ENCODE measurements at regions not wholly inside any gene's neighbourhood (a gene's known extent, or its start where the extent isn't known, plus 50 kb on each side); places are given as distances from the start of the nearest gene placed in this dataset.
"Not testable (repeated sequence)": the region's sequence is repeated elsewhere in the genome, so short reads cannot be mapped to it uniquely, and the experiment has no call there.

DNA sequence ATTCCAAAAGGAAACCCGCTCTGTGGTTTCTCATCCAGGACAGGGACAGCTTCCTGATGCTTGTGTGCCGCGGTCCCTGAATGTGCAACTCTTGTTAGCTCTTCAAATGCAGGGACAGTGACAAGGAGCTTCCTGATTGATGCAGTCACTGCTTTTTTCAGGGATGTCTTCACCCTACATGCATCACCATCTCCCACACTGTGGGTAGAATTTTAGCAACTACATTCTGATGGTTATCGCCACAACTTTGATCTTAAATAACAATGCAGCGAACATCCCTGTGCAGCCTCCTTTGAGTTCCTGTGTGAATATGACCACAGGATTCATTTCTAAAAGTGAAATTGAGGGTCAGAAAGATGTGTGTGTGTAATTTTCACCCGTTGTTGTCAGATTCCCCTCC, 115.0 kb downstream of the GGTLC2 start:
- no peak for DNase-seq

DNA sequence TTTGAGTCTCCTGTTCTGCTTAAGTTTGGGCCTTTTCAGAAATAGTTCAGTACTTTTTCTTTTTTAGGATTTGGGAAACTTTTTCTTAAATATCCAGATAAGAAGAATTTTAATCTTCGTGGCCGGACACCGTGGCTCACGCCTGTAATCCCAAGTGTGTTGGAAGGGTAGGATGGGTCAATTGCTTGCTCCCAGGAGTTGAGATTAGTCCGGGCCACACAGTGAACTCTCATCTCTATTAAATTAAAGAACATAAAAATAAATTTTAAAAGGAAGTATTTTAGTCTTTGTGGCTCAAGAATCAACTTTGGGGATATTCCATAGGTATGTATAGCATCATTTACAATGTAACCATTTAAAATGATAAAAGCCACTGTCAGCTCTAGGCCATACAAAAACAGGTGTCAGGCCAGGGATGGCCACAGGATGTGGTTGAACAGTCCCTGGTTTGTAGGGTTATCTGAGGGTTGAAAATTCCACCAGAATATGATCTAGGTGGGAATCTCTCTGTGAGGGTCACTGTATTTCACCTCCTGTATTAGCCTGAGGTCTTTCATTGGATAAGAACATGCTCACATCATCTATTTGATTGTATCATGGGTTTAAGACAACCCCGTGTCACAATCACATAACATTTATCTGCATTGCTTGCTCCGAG, 115.6 kb downstream of the GGTLC2 start:
- DNase-seq: no peak

DNA sequence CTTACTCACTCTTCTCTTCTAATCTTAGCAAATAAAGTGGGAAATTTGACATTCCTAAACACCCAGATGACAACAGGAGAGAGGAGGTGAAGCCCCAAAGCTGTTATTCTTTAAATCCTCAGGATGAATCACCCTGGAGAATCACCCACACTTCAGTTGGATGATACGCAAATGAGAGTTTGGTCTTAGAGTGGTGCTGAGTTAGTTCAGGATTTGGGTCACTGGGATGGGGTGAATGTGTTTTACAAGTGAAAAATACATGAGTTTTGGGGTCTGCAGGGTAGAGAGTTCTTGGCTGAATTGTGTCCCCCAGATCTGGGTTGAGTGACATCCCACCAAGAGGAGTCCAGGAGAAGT, 117.2 kb downstream of the GGTLC2 start:
- DNase-seq: no peak

DNA sequence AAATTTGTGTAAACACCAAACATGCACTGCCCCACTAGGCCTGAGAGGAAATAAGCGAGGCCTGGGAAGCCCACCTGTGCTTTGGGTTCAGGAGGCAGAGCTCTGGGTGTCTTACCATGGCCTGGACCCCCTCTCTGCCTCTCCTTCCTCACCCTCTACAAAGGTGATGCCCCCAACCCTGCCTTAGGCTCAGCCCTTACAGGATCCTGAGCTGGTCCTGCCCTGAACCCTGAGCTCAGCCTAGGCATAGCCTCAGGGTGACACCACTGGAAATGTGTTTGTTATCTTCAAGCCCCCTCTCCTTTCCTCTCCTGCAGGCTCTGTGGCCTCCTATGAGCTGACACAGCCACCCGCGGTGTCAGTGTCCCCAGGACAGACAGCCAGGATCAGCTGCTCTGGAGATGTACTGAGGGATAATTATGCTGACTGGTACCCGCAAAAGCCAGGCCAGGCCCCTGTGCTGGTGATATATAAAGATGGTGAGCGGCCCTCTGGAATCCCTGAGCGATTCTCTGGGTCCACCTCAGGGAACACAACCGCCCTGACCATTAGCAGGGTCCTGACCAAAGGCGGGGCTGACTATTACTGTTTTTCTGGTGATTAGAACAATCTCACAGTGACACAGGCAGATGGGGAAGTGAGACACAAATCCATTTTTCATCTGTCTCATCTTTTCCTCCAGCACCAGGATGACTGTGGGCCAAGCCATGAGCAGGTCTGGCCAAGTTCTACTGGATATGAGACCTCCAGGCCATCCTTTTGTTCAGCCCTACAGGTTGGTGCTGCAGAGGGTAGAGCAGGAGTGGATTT, 117.8 kb downstream of the GGTLC2 start:
- no peak for DNase-seq

DNA sequence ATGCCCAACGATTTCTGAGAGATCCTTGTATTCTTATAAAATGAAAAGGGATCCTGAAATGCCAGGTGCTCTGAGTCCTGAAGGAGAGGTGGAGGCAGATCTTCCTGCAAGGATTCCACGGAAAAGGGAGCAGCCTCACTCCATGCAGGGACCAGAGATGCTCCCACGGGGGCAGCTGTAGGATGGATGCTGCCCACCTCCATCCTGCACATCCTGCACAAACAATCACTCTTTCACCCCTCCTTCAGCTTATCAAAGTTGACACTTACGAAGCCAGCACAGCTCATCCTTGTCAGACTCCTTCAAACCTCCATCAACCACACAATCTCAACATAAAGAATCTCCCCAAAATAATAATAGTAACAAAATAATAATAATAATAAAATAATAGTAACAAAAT, 119.1 kb downstream of the GGTLC2 start:
- no peak for DNase-seq

DNA sequence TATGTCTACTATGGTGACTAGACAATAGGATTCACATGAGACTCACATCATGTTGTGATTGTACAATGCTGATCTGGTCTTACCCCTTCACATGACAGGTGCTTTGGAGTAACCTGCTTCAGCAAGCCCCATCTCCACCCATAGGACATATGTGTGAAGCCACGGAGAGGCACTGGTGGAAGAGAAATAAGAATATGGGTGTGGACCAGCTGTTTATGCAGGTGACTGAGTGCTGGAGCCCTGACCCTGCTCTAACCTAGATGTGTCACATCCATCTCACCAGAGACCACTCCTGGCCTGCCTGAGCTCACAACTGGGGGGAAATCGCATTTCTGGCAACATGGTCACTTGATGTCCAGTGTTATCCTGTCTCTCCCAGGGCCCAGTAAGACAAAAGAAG, 119.7 kb downstream of the GGTLC2 start:
- DNase-seq: no peak

DNA sequence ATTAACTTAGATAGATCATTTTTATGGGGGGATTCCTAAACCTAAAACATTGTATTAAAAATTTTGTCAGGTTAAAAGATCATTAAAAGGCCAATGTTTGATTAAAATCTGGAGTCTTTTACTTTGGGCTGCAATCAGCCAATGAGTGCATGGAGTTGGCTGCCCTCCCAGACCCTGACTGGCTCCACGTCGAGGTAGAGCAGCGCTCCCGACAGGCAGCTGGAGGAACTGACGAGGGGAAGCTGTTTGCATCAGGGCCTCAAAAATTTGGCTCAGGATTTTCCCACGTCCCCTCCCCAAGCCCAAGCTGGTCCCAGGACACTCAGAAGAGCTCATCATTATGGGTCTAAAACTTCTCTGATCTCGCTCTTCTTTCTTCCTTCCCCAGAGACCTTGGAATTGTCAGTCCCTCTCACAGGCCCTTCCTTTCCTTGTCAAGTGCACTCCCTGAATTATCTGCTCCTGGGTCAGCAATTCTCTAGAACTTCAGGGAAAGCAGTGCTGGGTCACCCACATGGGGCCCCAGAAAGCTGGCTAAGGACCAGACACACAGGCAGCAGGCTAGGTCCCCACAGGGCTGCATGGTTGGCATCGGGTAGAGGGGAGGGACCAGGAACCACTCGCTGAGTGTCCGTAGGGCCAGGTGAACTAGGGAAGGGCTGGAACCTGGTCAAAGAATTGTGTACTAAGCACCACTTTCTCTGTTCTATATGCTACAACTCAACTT, 119.6 kb upstream of the IGLL5 start:
- DNase-seq: no peak

DNA sequence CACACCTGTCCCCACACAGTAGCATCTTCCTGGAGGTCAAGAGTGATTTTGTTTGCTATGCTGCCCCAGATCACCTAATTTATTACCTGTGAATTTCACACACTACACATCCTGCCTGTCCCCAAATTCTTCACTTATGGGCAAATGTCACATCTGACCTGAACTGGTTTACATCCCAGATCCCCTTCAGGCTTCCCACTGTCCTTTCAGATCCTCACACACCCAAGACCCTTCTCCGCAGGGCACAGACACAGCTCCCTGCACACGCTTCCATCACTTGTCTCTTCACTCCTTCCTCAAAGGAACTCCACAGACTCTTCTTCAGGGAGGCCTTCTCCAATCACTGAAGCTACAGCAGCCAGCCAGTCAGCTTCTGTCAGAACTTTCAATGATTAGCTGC, 118.7 kb upstream of the IGLL5 start:
- no peak for DNase-seq

DNA sequence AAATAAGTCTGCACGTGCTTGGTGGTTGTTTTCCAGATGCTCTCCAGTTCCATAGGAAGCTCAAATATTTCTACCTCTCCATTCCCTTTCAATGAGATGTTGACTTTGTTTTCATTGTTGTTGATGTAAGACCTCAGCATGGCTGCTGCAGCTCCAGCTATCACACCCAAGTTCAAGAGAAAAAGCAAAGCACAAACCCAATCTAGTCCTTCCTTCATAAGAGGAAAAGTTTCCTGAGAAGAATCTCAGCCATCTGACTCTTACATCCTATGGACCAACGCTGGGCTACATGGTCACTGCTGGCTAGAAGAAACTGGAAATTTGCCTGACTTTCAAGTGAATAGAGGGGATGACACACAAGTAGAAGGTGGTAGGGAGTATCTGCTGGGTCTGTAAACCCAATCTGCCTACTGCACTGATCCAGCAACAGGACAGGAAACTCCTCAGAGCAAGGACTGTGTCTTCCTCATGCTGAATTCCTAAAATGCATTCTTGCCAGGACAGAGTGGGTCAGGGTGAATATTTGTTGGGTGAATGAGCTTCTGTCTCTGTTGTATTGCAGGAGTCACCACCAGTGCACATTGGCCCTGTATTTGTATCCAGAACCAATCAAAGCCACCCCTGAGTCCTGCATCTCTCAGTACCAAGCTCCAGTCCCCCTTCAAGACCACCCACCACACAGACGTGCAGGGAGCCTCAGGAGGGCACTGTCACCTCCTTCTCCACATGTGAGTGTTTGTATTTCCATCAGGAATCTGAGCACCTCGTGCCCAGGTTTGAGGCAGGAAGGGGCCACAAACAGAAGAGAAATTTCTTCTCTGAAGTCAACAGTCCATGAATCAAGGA, 118.0 kb upstream of the IGLL5 start:
- no peak for DNase-seq

DNA sequence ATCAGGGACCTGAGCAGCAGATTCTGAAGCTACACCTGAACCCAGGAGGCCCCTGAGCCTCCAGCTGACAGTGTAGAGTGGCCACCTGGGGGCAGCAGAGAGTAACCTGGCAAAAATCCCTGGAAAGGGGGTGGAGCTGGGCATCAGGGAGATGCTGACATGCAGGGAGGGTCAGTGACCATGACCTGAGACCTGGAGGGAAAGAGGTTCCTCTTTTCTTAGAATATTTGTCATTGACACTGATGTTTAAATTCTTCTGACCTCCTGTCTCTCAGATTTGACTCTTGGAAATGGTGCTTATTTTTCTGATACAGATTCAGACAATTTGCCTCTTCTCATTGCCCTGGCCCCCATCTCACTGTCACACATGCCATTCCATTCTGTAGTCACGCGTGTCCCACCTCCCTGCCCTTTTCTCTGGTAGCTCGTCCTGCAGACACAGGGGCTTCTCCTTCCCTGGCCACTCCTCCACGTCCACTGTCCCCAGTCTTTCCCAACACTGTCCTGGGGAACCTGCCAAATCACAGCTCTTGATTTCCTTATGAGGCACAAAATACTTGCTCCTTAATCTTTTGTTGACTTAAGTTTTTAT, 117.2 kb upstream of the IGLL5 start:
- DNase-seq: peak; percentile 9

DNA sequence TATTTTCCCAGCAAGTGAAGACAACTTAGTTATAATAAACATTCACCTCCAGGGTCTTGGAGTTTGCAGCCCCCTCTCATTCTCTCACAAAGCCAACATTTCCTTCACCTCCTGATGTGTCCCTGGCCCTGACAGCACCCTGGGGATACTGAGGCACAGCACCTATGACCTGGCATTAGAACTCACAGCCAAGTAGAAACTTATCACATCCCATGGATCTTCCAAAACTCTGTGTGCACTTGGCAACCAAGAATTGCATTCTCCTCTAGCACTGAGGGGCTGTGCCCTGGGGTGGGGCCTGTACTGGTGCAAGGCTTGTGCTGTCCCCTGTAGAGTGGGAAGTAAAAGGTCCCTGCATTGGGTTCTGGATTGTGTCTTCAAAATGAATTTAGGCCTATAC, 116.7 kb upstream of the IGLL5 start:
- no peak for DNase-seq

DNA sequence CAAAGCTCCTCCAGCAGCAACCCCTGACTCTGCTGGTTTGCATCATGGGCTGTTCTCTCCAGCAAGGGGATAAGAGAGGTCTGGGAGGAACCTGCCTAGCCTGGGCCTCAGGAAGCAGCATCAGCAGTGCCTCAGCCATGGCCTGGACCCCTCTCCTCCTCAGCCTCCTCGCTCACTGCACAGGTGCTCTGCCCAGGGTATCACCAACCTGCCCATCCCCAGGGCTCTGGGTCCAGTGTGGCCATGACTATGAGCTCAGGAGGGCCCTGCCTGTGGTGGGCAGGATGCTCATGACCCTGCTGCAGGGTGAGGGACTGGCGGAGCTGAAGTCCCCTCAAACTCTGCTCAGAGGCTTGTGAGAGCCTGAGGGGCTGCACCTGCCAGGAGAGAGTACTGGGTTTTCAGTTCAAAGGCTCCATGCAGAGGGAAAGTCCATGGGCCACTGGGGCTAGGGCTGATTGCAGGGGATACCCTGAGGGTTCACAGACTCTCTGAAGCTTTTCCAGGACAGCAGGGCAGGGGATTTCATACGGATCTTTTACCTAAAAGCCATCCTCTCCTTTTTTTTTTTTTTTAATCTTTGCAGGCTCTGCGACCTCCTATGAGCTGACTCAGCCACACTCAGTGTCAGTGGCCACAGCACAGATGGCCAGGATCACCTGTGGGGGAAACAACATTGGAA, 115.8 kb upstream of the IGLL5 start:
- DNase-seq: no peak

DNA sequence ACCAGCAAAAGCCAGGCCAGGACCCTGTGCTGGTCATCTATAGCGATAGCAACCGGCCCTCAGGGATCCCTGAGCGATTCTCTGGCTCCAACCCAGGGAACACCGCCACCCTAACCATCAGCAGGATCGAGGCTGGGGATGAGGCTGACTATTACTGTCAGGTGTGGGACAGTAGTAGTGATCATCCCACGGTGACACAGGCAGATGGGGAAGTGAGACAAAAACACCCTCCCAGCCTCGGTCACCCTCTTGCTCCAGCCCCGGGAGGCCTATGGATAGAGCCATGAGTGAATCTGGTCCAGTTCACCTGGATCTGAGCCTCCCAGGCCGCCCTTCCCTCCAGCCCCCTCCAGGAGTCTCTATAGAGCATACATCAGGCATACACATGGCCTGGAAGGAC, 115.2 kb upstream of the IGLL5 start:
- DNase-seq: no peak

DNA sequence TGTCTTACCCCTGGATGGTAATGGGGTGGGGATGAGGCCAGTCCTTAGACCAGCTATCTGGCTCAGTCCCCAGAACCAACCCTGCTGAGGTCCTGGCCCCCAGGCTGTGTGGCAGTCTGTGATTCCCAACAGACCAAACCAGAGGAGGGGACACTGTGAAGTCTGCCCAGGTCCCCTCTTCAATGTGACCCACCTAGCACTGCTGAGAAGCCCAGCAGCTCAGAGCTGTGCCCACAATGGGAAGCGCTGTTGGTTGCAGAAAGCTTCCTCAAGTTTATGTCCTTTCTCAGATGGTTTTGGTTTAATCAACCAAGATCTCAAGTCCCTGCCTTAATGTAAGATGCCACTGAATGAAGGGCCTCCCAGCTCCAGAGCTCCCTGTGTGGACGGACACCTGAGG, 114.7 kb upstream of the IGLL5 start:
- DNase-seq: no peak

DNA sequence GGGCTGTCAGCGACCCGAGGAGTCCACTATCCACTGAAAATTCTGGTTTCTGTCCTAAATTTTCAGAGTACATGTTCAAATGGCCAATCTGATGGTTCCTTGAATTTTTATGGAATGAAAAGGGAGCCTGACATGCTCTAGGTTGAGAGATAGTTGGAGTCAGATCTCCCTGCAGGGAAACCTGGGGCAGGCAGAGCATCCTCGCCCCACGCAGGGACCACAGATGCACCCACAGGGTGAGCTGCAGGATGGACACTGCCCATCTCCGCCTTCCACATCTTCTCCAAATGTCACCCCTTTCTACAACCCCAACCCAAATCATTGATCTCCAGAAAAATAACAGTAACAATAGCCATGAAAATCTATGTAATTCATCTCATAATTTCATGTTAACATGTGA, 114.2 kb upstream of the IGLL5 start:
- DNase-seq: no peak

DNA sequence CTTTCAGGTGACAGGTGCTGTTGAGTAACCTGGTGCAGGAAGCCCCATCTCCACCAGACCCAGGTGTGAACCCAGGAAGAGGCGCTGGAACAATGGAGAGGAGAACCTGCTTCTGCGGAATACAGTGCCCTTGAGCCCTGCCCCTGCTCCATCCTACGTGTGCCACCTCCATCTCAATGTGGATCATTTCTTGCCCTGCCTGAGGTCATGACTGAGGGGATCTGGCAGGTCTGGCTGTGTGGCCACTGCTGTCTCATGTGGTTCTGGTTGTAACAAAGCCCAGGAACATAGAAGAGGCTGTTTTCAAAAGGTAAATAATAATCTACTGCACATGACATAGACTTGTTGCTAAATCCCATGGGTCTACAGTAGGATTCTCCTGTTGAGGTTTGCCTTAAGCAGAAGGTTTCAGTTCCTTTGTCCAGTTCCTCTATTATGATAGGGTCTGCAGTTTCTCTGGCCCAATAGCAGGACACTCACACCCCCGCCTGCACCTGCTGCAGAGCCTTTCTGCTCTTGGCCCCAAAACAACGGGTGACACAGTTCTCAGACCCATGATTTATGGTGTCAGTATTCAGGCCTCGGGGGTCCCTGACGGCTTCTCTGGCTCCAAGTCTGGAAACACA, 113.5 kb upstream of the IGLL5 start:
- DNase-seq: no peak

DNA sequence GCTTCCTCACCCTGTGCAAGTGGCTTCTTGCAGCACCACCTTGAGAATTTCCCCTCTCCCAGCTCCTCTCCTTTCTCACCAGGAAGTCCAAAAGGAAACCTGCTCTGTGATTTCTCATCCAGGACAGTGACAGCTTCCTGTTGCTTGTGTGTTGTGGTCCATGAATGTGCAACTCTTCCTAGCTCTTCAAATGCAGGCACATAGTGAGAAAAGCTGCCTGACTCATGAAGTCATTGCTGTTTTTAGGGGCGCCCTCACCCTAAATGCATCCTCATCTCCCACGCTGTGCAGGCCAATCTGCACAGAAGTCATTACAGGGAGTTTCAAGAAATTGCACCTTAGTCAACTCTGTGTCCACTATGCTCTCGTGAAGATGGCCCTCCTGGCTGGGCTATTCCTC, 112.9 kb upstream of the IGLL5 start:
- not testable (repeated sequence) for DNase-seq

DNA sequence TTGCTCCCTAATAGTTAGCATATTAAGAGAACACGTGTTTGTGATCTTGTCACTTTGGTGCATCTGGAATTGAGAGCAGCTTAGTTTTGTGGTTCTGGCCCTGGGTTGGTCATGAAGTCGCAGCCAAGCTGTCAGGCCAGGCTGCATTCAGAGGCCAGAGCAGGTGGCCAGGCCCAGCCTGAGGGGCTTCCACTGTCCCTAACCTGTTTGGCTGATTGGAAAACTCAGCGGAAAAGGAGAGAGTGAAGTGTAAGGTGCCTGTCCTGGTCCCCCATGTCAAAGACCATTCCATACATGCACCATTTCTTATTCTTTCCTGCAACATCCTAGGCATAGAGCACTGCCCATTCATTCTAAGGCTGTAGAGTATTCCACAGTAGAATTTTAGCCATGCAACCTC, 111.5 kb upstream of the IGLL5 start:
- DNase-seq: no peak

DNA sequence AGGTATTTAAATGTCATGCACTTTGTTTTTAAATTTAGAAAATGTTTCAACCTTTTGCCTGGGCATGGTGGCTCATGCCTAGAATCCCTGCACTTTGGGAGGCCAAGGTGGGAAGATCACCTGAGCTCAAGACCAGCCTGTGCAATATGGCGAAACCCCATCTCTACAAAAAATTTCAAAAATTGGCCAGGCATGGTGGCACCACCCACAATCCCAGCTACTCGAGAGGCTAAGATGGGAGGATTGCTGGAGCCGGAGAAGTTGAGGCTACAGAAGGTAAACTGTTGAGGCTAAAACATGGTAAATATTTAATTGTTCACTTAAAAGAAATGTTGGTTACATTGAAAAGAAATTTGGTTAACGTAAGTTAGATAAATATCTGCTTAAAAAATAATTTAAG, 108.4 kb upstream of the IGLL5 start:
- no peak for DNase-seq

DNA sequence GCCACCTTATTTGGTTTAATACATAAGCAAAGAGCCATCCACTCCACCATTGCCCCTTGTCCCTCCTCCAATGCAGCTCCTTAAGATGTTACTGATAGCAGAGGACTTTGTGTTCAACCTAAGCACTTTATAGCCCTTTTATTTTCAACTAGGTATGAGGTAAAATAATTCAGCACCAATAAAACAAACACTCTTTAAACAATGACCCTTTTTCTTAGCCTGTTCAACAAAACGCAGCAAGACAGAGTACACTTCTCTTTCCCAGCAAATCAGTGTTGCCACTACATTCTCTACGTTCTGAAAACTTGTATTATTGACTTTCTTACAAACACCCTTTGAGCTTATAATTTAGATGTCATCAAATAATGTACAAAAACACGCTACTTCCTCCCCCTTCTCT, 104.0 kb upstream of the IGLL5 start:
- DNase-seq: no peak

DNA sequence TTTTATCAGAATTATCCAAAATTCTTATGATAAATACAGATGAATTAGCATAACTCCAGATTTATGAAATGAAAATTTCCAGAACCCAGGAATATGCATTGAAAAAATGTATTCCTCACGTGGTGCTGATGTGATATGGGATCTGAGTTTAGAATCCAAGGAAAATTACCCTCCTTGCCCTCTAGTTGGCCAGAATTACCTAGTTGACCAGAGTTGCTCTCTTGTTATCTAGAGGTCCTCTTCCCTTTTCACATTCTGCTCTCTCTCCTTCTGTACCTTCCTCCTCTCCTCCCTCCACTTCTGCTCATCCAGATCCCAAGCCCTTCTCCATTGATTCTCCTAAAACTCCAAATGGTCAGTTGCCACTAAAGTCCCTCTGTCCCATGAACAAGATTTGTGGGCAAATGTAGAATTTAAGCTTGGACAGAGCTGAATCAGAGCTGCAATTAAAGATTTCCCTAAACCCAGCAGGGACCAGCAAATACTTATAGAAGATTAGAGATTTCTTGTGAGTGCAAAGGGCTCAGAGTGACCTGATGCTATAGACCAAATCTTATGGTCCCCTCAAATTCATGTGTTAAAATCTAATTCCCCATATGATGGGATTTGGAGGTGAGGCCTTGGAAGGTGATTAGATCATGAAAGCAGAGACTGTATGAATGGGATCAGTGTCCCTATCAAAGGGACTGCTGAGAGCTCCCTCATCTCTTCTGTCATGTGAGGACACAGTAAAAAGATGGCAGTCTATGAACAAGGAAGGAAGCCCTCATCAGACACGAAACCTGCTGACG, 103.2 kb upstream of the IGLL5 start:
- DNase-seq: no peak

Measured in NCI-H2171 treated with DMSO at 0.1 percent for 48 hours (cell line).